ENCODE measurements at regions not wholly inside any gene's neighbourhood (a gene's known extent, or its start where the extent isn't known, plus 50 kb on each side); places are given as distances from the start of the nearest gene placed in this dataset.

- no peaks in the 10 kb centered on the region for H3K9me3 ChIP-seq (ENCODE audit: insufficient read depth in 2 of 2, low read depth in 1 of 2, low read length in 1 of 2)
- no peak overlapping the region for H2BK120ac ChIP-seq (replicated peaks; ENCODE audit: low read depth, low read length)
- peaks cover 0 to 8% (median 5%) of the 10 kb centered on the region in 4 experiments; a peak in 4 of 7 replicates for H3K4me1 ChIP-seq (replicated peaks in 1 of 4; ENCODE audit: control insufficient read depth in 3 of 4, insufficient read depth in 4 of 4, low read length in 3 of 4)
- no peak overlapping the region for H3K18ac ChIP-seq (ENCODE audit: extremely low read depth, low read length)
- H3K79me2 ChIP-seq (ENCODE audit: control insufficient read depth in 1 of 2, insufficient read depth in 2 of 2, low read length in 2 of 2) = no peaks in the 10 kb centered on the region
- no peak overlapping the region for H4K91ac ChIP-seq (replicated peaks; ENCODE audit: insufficient read length, low read length)
- 82% methylated on average over 4 of the region's 4 CpGs; no CpG with 5 or more reads in 1 of the 2 experiments for WGBS, 2 experiments (ENCODE audit: extremely low coverage in 1 of 2, insufficient coverage in 1 of 2, insufficient read length in 1 of 2, insufficient replicate concordance in 2 of 2, low coverage in 1 of 2, low lambda C conversion rate in 2 of 2, missing lambda C conversion rate in 1 of 2)
- 0 out of 8 replicates have a peak overlapping the region, but pooled peaks of 1 of the 4 experiments have one; percentile 10 for H3K4me3 ChIP-seq (ENCODE audit: extremely low read depth in 1 of 4, insufficient read depth in 2 of 4, low read depth in 3 of 4, low read length in 4 of 4)
- no peaks in the 10 kb centered on the region for H3K23me2 ChIP-seq (ENCODE audit: low read depth, low read length)
- H3K56ac ChIP-seq (replicated peaks; ENCODE audit: insufficient read length, low read depth, low read length) = no peak overlapping the region
- H2AK5ac ChIP-seq (ENCODE audit: low read depth, low read length) = no peak overlapping the region
- DNase-seq (ENCODE audit: low read depth in 1 of 2, low spot score in 2 of 2) (no peak), FAIRE-seq (no peak)
- H3K79me1 ChIP-seq (ENCODE audit: low read depth, low read length) = no peaks in the 10 kb centered on the region
- ChIA-PET POLR2A (ENCODE audit: partially characterized antibody) (interaction anchor here (1.6 kb wide), 1 partner anchor 16 kb away, joined by 3 read pairs; no protein-coding TSS in a partner anchor), CTCF (ENCODE audit: partially characterized antibody) (interaction anchor here (1.1 kb wide), 1 partner anchor 10 kb away, joined by 3 read pairs; no protein-coding TSS in a partner anchor)
- no peak overlapping the region for H3K27ac ChIP-seq (ENCODE audit: low read depth, low read length)
- no peak overlapping the region for H3K14ac ChIP-seq (ENCODE audit: insufficient read length)
- no peak overlapping the region for H3K4ac ChIP-seq (replicated peaks; ENCODE audit: insufficient read length, low read depth, low read length)
- TF ChIP-seq SUZ12 (IDR thresholded peaks at IDR 0.05; ENCODE audit: low read length) (no peak), JUND (IDR thresholded peaks at IDR 0.05; ENCODE audit: low read length) (no peak), KDM5A (IDR thresholded peaks at IDR 0.05; ENCODE audit: low read length) (no peak), HDAC6 (IDR thresholded peaks at IDR 0.05; ENCODE audit: low read depth, low read length) (no peak), TAF7 (optimal IDR thresholded peaks at IDR 0.05; ENCODE audit: borderline replicate concordance, low read depth, low read length) (no peak), SP1 (IDR thresholded peaks at IDR 0.05; ENCODE audit: low read depth, low read length) (no peak), NANOG (IDR thresholded peaks at IDR 0.05; ENCODE audit: insufficient read depth, low read depth, low read length, poor library complexity, severe bottlenecking) (no peak), KDM4A (IDR thresholded peaks at IDR 0.05; ENCODE audit: low read depth, low read length, severe bottlenecking) (no peak), EGR1 (IDR thresholded peaks at IDR 0.05; ENCODE audit: borderline replicate concordance, low read depth, low read length) (no peak), RAD21 (IDR thresholded peaks at IDR 0.05 in 1 of 2, conservative IDR thresholded peaks at IDR 0.05 in 1 of 2; ENCODE audit: low read depth in 2 of 2, low read length in 2 of 2) (no peak), CBX8 (IDR thresholded peaks at IDR 0.05; ENCODE audit: borderline replicate concordance, low read depth, low read length) (no peak), EZH2 (IDR thresholded peaks at IDR 0.05; ENCODE audit: low read depth, low read length, severe bottlenecking) (no peak)
- no peak overlapping the region for H2AFZ ChIP-seq (ENCODE audit: low read length)
- no peak overlapping the region for H2BK20ac ChIP-seq (ENCODE audit: low read length)
- no peaks in the 10 kb centered on the region for H3K27me3 ChIP-seq (replicated peaks in 1 of 4; ENCODE audit: control insufficient read depth in 3 of 4, extremely low read depth in 1 of 4, insufficient read depth in 3 of 4, low read length in 3 of 4)
- no peak overlapping the region for H4K8ac ChIP-seq (ENCODE audit: extremely low read depth, insufficient read depth, low read length)
- H3K23ac ChIP-seq (ENCODE audit: insufficient read length) = no peak overlapping the region
- H2BK5ac ChIP-seq (ENCODE audit: low read depth, low read length) = no peak overlapping the region
- H3K36me3 ChIP-seq (ENCODE audit: control insufficient read depth in 2 of 4, insufficient read depth in 4 of 4, low read length in 3 of 4) = no peaks in the 10 kb centered on the region
- no peak overlapping the region for H3K9ac ChIP-seq (replicated peaks in 1 of 4; ENCODE audit: extremely low read depth in 1 of 4, low read depth in 3 of 4, low read length in 3 of 4)
- H4K20me1 ChIP-seq (replicated peaks in 1 of 2; ENCODE audit: control insufficient read depth in 1 of 2, insufficient read depth in 2 of 2, low read length in 2 of 2) = no peaks in the 10 kb centered on the region
- H4K5ac ChIP-seq (ENCODE audit: insufficient read length, low read depth, low read length) = no peak overlapping the region
- no peak overlapping the region for H2BK15ac ChIP-seq (ENCODE audit: low read length)
- H3K4me2 ChIP-seq (ENCODE audit: insufficient read depth in 1 of 2, low read depth in 2 of 2, low read length in 2 of 2) = no peak overlapping the region
- H2BK12ac ChIP-seq (ENCODE audit: low read depth, low read length) = no peak overlapping the region
These were observed 328.3 kb downstream of the DHX15 start for GRCh38 chr4:24256066-24256465.
